GM18498 (cell line): ENCODE measurements at regions not wholly inside any gene's neighbourhood (a gene's known extent, or its start where the extent isn't known, plus 50 kb on each side); places are given as distances from the start of the nearest gene placed in this dataset.

Experiments
- ATAC-seq: cut with Tn5 transposase; IDR thresholded peaks from one replicate; pipeline ENCODE4 v1.9.1; 2021; ENCODE audit warnings: mild to moderate bottlenecking, moderate library complexity; ENCODE audit not compliant: unreplicated experiment

DNA sequence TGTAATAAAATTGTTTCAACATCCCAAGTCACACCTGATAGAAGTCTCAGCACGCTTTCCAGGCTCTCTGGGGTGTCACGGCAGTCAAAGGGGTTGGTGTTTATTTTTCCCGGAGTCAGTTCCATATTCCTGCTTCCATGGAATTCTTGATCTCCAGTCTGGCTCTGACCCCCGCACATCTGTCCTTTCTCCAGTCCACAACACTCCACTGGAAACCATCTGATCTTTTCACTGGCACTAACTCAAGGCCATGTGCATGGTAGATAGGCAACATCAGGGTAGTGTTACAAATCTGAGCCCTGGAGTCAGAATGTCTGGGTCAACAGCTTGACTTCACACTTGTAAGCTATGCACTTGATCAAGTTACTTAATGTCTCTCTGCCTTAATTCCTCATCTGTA is 176.2 kb downstream of the WDR11 start:
- ATAC-seq = no peak

DNA sequence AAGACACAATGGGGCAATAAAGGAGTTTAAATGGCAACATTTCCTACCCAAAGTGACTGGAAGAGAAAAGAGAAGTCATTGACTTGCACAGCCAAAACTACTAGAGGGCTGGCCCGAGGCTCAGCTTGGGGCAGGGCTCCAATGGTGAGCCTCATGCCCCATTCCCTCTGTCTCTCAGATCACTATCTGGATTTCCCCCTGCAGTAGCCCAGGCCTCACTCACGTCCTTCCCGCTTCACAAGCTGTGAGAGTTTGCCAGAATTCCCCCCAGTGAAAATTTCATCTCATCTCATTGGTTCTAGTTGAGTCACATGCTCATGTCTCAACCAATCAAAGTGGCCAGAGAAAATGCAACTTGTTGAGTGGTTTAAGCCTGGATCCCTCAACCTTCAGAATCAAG is 181.3 kb downstream of the WDR11 start:
- no peak for ATAC-seq

- ATAC-seq = no peak
Observed at GRCh38 chr10:121033366-121033765, 182.2 kb downstream of the WDR11 start.

GRCh38 chr10:121036431-121036830 is 185.3 kb downstream of the WDR11 start:
- ATAC-seq = no peak

DNA sequence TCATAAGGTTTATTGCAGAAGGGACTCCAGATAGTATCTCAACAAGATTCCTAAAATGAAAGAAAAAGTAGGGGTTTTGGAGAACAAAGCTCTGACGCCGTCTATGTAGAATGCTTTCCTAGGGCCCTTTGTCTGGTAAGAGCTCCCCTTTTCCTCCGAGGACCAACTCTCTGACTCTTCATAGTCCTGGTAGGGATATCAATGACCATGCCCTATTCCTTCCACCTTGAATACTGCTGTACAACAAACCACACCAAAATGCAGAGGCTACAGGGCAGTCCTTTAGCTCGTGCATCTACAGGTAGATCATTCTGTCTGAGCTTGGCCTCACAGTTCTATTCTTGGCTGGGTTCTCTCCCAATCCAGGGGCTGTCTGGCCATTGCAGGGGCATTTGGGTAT is 190.3 kb downstream of the WDR11 start:
- no peak for ATAC-seq

DNA sequence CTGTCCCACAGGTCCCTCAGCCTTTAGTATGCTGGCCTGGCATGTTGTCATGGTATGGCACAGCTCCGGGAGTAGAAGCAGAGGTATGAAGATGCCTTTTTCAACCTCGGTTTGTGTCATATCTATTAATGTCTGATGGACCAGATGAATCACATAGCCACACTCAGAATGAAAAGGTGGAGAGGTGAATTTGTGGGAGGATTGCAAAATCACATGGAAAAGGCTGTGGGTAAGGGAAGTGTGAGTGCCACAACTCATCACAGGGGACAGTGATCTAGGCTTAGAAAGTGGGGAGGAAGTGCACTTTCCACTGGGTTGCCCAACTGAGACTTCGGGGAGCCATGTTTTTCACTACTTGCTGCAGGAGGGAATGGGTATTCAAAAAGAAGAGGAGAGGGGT is 190.7 kb downstream of the WDR11 start:
- ATAC-seq = no peak

DNA sequence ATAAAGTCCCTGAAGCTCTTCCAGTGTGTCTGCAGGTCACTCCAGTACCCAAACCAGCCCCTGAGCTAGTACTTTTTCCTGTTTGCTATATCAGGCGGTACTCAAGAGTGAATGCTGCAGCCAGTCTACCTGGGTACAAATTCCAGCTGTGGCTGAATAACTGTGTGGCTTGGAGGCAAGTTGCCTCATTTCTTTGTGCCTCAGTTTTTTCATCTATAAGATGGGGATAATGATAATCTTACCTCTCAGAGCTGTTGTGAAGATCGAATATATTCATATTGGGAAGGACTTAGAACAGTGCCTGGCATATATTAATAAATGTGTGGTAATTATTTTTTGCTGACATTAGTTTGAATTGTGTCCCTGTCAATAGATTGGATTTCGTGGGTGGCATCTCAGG is 191.2 kb downstream of the WDR11 start:
- no peak for ATAC-seq

- ATAC-seq = no peak
Observed at GRCh38 chr10:121043124-121043849, 192.1 kb downstream of the WDR11 start.

DNA sequence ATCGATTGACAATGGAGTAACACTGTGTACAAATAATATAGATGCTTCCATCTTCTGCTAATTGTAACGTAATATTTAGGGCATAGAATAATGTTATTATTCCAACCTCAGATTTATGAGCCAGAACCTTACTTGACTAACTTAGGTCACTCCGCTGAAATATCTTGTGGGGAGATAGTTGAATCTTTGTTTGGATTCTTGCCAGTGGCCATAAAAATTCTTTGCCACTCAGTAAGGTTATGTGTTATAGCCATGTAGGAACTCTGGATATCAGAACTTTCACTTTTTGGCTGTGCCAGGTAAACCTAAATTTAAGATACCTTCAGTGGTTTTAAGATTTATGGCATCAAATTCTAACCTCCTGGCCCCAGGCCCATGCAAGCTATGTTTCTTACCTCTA is 197.6 kb downstream of the WDR11 start:
- no peak for ATAC-seq

GRCh38 chr10:121049489-121049888 is 198.3 kb downstream of the WDR11 start:
- ATAC-seq = no peak

GRCh38 chr10:121049923-121050322 is 198.8 kb downstream of the WDR11 start:
- ATAC-seq = no peak

GRCh38 chr10:121051171-121051570 is 200.0 kb downstream of the WDR11 start:
- ATAC-seq = no peak

DNA sequence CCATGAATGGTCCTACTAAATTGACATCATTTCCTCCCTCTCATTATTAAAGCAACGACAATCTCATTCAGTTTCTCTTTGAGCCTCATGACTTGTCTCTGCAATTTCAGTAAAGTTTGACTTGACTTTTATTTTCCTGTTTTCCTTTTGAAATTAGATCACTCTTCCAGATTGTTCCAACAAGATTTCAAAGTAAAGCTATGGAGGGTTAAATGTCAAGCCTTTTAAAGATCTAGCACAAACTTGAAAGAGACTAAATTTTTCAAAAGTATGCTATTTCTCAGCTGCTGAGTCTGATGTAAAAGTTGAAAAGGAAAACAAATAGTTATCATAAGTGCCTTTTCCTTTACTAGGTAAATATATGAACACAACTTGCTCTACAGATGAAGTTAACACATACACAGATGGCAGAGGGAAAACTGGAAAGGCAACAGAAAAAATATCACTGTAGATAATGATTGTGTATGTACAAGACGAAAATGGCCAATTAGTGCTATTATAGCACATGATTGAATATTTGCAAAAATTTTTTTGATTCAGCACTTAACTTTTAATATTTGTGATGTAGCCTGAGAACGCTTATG is 200.6 kb downstream of the WDR11 start:
- ATAC-seq = no peak

DNA sequence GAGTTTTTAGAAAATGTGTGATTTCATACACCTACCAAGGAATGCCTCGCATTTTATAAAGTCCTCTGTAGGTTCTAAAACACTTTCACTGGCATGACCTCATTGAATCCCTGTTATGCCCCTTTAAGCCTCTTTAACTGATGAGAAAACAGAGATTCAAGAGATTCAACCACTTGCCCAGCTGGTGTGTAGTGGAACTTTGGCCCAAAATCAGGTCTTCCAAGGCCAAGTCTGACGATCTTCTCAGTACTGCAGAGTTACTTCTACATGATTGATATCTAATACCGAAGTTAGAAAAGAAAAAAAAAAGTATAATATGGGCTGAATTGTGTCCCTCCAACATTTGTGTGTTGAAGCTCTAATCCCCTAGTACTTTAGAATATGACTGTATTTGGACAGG is 202.0 kb downstream of the WDR11 start:
- no peak for ATAC-seq

GRCh38 chr10:121054874-121055273 is 203.7 kb downstream of the WDR11 start:
- ATAC-seq = no peak

- no peak for ATAC-seq
Observed at GRCh38 chr10:121057269-121057668, 206.1 kb downstream of the WDR11 start.

DNA sequence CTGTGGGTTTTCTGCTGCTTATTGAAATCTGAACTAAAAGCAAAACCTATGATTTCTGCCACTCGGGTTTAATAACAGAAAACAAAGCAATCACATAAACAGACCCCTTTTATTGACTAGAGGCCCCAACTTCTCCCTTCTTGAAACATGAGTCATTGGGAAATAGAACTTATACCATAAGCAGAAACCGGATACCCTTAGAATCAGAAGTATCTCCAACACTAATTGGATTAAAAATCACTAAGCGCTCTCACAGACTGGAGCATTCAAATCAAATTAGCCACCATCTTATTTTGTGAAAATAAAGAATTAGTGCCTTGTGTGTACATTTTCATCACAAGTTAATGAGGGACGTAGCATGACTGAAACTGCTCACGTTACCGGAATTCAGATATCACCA is 206.9 kb downstream of the WDR11 start:
- ATAC-seq = no peak

DNA sequence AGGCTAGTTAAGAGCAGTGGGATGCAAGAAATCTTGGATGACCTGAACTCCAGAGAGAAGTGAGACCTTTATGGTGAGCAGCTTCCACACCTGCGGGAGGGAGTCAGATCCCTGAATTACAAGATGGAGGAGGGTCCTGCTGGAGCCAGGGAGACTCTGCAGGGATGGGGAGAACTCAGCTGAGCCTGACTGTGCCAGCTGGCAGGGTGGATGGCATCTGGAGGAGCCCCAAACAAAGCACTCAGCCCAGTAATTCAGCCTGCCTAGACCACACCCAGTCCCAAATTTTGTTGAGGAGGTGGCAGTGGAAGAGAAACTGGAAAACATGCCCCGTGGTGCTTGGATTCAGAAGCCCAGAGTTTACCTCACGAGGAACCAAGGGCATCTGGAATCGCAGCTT is 208.2 kb downstream of the WDR11 start:
- ATAC-seq = no peak

DNA sequence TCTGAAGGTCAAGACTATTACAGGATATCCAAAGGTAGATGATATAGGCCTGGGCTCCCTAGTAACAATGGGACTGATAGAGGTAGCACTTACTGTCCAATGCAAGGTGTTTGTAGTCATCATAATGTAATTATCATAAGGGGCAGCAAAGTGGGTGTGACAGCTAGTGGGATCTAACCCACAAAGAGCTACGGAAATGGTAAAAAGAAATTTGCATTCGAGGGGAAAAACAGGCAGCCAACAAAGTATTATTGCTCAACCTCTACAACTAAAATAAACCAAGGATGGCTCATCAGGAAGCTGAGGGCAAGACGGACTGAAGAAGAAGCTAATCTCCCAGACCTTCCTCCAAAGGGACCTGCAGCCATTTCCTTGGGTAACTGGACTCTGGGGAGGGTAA is 211.0 kb downstream of the WDR11 start:
- ATAC-seq = no peak

GRCh38 chr10:121063744-121064143 is 212.6 kb downstream of the WDR11 start:
- no peak for ATAC-seq

DNA sequence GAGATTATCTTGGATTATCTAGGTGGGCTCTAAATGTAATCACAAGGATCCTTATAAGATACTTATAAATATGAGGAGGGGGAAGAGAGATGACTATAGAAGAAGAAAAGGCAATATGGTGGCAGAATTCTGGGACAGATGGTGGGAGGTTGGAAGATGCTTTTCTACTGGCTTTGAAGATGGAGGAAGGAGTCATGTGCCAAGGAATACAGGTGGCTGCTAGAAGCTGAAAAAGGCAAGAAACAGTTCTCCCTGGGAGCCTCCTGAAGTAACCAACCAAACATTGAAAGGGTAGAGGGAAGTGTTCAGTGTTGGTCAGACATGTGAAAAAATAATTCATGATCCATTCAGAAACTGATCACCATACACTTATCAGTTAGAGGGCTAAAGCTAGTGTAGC is 213.3 kb downstream of the WDR11 start:
- ATAC-seq = no peak

- ATAC-seq = no peak
Observed at GRCh38 chr10:121065330-121065729, 214.2 kb downstream of the WDR11 start.
